ENCODE measurements at regions not wholly inside any gene's neighbourhood (a gene's known extent, or its start where the extent isn't known, plus 50 kb on each side); places are given as distances from the start of the nearest gene placed in this dataset.
"Not testable (repeated sequence)": the region's sequence is repeated elsewhere in the genome, so short reads cannot be mapped to it uniquely, and the experiment has no call there.

GRCh38 chr5:34439601-34440000 lies 216.5 kb upstream of the RAI14 start:
- no peaks in the 10 kb centered on the region for H3K4me1 ChIP-seq (ENCODE audit: control insufficient read depth, insufficient read depth, low read length)
- H3K9me3 ChIP-seq (ENCODE audit: control insufficient read depth, low read depth, low read length): no peaks in the 10 kb centered on the region
- 0% methylated on average over 1 of the region's 7 CpGs for WGBS (ENCODE audit: insufficient coverage, low lambda C conversion rate)
- H3K27me3 ChIP-seq (ENCODE audit: control insufficient read depth, insufficient read depth, low read length): no peaks in the 10 kb centered on the region
- no peaks in the 10 kb centered on the region for H3K36me3 ChIP-seq (ENCODE audit: control insufficient read depth, insufficient read depth, low read length)
- DNase-seq: no peak
- no peak overlapping the region for H3K27ac ChIP-seq (ENCODE audit: low read length)
- H3K4me3 ChIP-seq (ENCODE audit: low read length): no peak overlapping the region

- no CpG with 5 or more reads among the region's 1 CpG for WGBS (ENCODE audit: insufficient coverage, low lambda C conversion rate)
- not testable (repeated sequence) for H3K9me3 ChIP-seq (ENCODE audit: control insufficient read depth, low read depth, low read length); H3K4me3 ChIP-seq (ENCODE audit: low read length); H3K4me1 ChIP-seq (ENCODE audit: control insufficient read depth, insufficient read depth, low read length); H3K27me3 ChIP-seq (ENCODE audit: control insufficient read depth, insufficient read depth, low read length); H3K36me3 ChIP-seq (ENCODE audit: control insufficient read depth, insufficient read depth, low read length); DNase-seq; H3K27ac ChIP-seq (ENCODE audit: low read length)
Measured at GRCh38 chr5:34441767-34442166, 214.4 kb upstream of the RAI14 start.

GRCh38 chr5:34447424-34447823 lies 208.7 kb upstream of the RAI14 start:
- no peak overlapping the region for H3K27ac ChIP-seq (ENCODE audit: low read length)
- no peaks in the 10 kb centered on the region for H3K36me3 ChIP-seq (ENCODE audit: control insufficient read depth, insufficient read depth, low read length)
- H3K4me3 ChIP-seq (ENCODE audit: low read length): no peak overlapping the region
- H3K27me3 ChIP-seq (ENCODE audit: control insufficient read depth, insufficient read depth, low read length): no peaks in the 10 kb centered on the region
- no peak for DNase-seq
- no peaks in the 10 kb centered on the region for H3K9me3 ChIP-seq (ENCODE audit: control insufficient read depth, low read depth, low read length)
- no CpG with 5 or more reads among the region's 3 CpGs for WGBS (ENCODE audit: insufficient coverage, low lambda C conversion rate)
- no peaks in the 10 kb centered on the region for H3K4me1 ChIP-seq (ENCODE audit: control insufficient read depth, insufficient read depth, low read length)

- no CpG with 5 or more reads among the region's 3 CpGs for WGBS (ENCODE audit: insufficient coverage, low lambda C conversion rate)
- Histone ChIP-seq H3K9me3 (ENCODE audit: control insufficient read depth, low read depth, low read length) (no peaks in the 10 kb centered on the region), H3K27ac (ENCODE audit: low read length) (no peak overlapping the region), H3K27me3 (ENCODE audit: control insufficient read depth, insufficient read depth, low read length) (no peaks in the 10 kb centered on the region), H3K36me3 (ENCODE audit: control insufficient read depth, insufficient read depth, low read length) (no peaks in the 10 kb centered on the region), H3K4me3 (ENCODE audit: low read length) (no peak overlapping the region), H3K4me1 (ENCODE audit: control insufficient read depth, insufficient read depth, low read length) (no peaks in the 10 kb centered on the region)
- no peak for DNase-seq
Measured at GRCh38 chr5:34449639-34450038, 206.5 kb upstream of the RAI14 start.

GRCh38 chr5:34450338-34450737 lies 205.8 kb upstream of the RAI14 start:
- no peak overlapping the region for H3K4me3 ChIP-seq (ENCODE audit: low read length)
- DNase-seq: no peak
- H3K9me3 ChIP-seq (ENCODE audit: control insufficient read depth, low read depth, low read length): no peaks in the 10 kb centered on the region
- H3K27me3 ChIP-seq (ENCODE audit: control insufficient read depth, insufficient read depth, low read length): no peaks in the 10 kb centered on the region
- no peaks in the 10 kb centered on the region for H3K36me3 ChIP-seq (ENCODE audit: control insufficient read depth, insufficient read depth, low read length)
- no peaks in the 10 kb centered on the region for H3K4me1 ChIP-seq (ENCODE audit: control insufficient read depth, insufficient read depth, low read length)
- WGBS (ENCODE audit: insufficient coverage, low lambda C conversion rate): 80% methylated on average over 1 of the region's 2 CpGs
- H3K27ac ChIP-seq (ENCODE audit: low read length): no peak overlapping the region

GRCh38 chr5:34452170-34452828 lies 203.8 kb upstream of the RAI14 start:
- no CpG with 5 or more reads among the region's 7 CpGs for WGBS (ENCODE audit: insufficient coverage, low lambda C conversion rate)
- no peaks in the 10 kb centered on the region for H3K36me3 ChIP-seq (ENCODE audit: control insufficient read depth, insufficient read depth, low read length)
- H3K4me3 ChIP-seq (ENCODE audit: low read length): no peak overlapping the region
- no peaks in the 10 kb centered on the region for H3K9me3 ChIP-seq (ENCODE audit: control insufficient read depth, low read depth, low read length)
- H3K4me1 ChIP-seq (ENCODE audit: control insufficient read depth, insufficient read depth, low read length): no peaks in the 10 kb centered on the region
- H3K27me3 ChIP-seq (ENCODE audit: control insufficient read depth, insufficient read depth, low read length): no peaks in the 10 kb centered on the region
- no peak overlapping the region for H3K27ac ChIP-seq (ENCODE audit: low read length)
- DNase-seq: no peak

GRCh38 chr5:34455098-34455497 lies 201.0 kb upstream of the RAI14 start:
- no peaks in the 10 kb centered on the region for H3K27me3 ChIP-seq (ENCODE audit: control insufficient read depth, insufficient read depth, low read length)
- WGBS (ENCODE audit: insufficient coverage, low lambda C conversion rate): 74% methylated on average over 2 of the region's 3 CpGs
- no peak for DNase-seq

DNA sequence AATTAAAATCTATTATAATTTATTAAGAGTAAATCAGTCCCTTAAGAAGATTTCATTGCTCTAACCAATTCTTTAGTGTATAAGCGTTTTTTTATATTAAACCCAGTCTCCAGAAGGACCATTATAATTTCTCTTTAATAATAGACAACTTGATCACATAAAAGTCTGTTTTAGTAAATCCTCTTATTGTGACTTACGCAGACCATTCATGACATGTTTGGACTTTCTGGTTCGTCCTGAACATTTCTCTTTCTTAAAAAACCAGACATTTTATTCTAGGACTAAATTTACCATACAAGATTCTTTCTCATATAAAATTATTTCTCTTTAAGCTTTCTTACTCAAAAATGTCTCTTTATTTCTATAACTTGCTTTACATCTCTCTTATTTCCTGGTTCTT lies 196.2 kb upstream of the RAI14 start:
- no peak for DNase-seq
- no peaks in the 10 kb centered on the region for H3K27me3 ChIP-seq (ENCODE audit: control insufficient read depth, insufficient read depth, low read length)
- H3K9me3 ChIP-seq (ENCODE audit: control insufficient read depth, low read depth, low read length): no peaks in the 10 kb centered on the region
- 89% methylated on average over 2 of the region's 3 CpGs for WGBS (ENCODE audit: insufficient coverage, low lambda C conversion rate)
- no peak overlapping the region for H3K27ac ChIP-seq (ENCODE audit: low read length)
- H3K36me3 ChIP-seq (ENCODE audit: control insufficient read depth, insufficient read depth, low read length): no peaks in the 10 kb centered on the region
- H3K4me1 ChIP-seq (ENCODE audit: control insufficient read depth, insufficient read depth, low read length): no peaks in the 10 kb centered on the region
- no peak overlapping the region for H3K4me3 ChIP-seq (ENCODE audit: low read length)

More at GRCh38 chr5:34455098-34455497, 201.0 kb upstream of the RAI14 start:
- Histone ChIP-seq H3K4me3 (ENCODE audit: low read length) (no peak overlapping the region), H3K27ac (ENCODE audit: low read length) (no peak overlapping the region), H3K36me3 (ENCODE audit: control insufficient read depth, insufficient read depth, low read length) (no peaks in the 10 kb centered on the region), H3K9me3 (ENCODE audit: control insufficient read depth, low read depth, low read length) (no peaks in the 10 kb centered on the region), H3K4me1 (ENCODE audit: control insufficient read depth, insufficient read depth, low read length) (no peaks in the 10 kb centered on the region)

DNA sequence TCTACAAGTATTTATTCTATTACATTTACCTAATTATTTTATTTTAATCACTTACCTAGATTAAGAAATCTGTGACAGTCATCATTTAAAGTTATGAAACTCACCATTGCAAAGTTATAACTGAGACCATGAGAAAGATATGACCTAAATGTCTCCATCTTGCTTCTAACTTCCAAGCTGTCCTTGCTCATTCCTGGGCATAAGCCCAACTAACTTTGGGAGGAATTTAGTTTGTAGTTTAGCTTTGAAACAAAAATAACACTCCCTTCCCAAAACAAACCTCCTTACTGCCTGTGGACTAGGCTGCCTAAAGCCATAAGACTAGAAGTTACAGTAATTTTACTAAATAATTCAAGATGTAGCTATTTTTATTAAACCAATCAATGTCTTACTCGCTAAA lies 195.6 kb upstream of the RAI14 start:
- no peaks in the 10 kb centered on the region for H3K9me3 ChIP-seq (ENCODE audit: control insufficient read depth, low read depth, low read length)
- H3K4me3 ChIP-seq (ENCODE audit: low read length): no peak overlapping the region
- H3K36me3 ChIP-seq (ENCODE audit: control insufficient read depth, insufficient read depth, low read length): no peaks in the 10 kb centered on the region
- WGBS (ENCODE audit: insufficient coverage, low lambda C conversion rate): 86% methylated on average over 1 of the region's 1 CpG
- no peak overlapping the region for H3K27ac ChIP-seq (ENCODE audit: low read length)
- H3K27me3 ChIP-seq (ENCODE audit: control insufficient read depth, insufficient read depth, low read length): no peaks in the 10 kb centered on the region
- no peak for DNase-seq
- H3K4me1 ChIP-seq (ENCODE audit: control insufficient read depth, insufficient read depth, low read length): no peaks in the 10 kb centered on the region

- H3K36me3 ChIP-seq (ENCODE audit: control insufficient read depth, insufficient read depth, low read length): no peaks in the 10 kb centered on the region
- H3K4me1 ChIP-seq (ENCODE audit: control insufficient read depth, insufficient read depth, low read length): peaks cover 13% of the 10 kb centered on the region
- H3K4me3 ChIP-seq (ENCODE audit: low read length): no peak overlapping the region
- H3K27me3 ChIP-seq (ENCODE audit: control insufficient read depth, insufficient read depth, low read length): no peaks in the 10 kb centered on the region
- no peaks in the 10 kb centered on the region for H3K9me3 ChIP-seq (ENCODE audit: control insufficient read depth, low read depth, low read length)
- no peak for DNase-seq
- WGBS (ENCODE audit: insufficient coverage, low lambda C conversion rate): no CpG with 5 or more reads among the region's 4 CpGs
- no peak overlapping the region for H3K27ac ChIP-seq (ENCODE audit: low read length)
Measured at GRCh38 chr5:34464829-34465228, 191.3 kb upstream of the RAI14 start.

DNA sequence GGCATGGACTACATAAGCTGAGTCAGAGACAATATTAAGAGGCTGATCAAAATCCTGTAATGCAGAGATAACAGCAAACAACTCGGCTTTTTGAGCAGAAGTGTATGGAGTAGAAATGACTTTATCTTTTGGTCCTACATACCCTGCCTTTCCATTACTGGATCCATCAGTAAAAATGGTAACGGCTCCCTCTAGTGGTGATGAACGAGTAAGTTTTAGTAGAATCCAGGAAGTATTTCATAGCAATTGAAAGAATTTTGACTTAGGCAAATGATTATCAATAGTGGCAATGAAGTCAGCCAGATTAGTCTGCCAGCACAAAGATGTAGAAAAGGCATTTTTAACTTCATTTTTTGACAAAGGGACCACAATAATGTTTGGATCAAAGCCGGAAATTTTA lies 190.8 kb upstream of the RAI14 start:
- H3K4me1 ChIP-seq (ENCODE audit: control insufficient read depth, insufficient read depth, low read length): peaks cover 13% of the 10 kb centered on the region
- peak; percentile 29 to 53 for DNase-seq
- not testable (repeated sequence) for H3K9me3 ChIP-seq (ENCODE audit: control insufficient read depth, low read depth, low read length); H3K27ac ChIP-seq (ENCODE audit: low read length); H3K4me3 ChIP-seq (ENCODE audit: low read length); H3K27me3 ChIP-seq (ENCODE audit: control insufficient read depth, insufficient read depth, low read length); H3K36me3 ChIP-seq (ENCODE audit: control insufficient read depth, insufficient read depth, low read length)
- WGBS (ENCODE audit: insufficient coverage, low lambda C conversion rate): no CpG with 5 or more reads among the region's 4 CpGs
